CD8-positive, alpha-beta memory T cell (primary cell): ENCODE measurements at regions not wholly inside any gene's neighbourhood (a gene's known extent, or its start where the extent isn't known, plus 50 kb on each side); places are given as distances from the start of the nearest gene placed in this dataset.

Source experiments
- CTCF ChIA-PET: fragments of 350-600 bp; sonication (Branson Sonifier 250); formaldehyde crosslinking; loops from one replicate; lab custom pipeline; 2021; ENCODE audit warnings: antibody characterized with exemption; lab: Charles Lee
- POLR2A ChIA-PET: fragments of 350-600 bp; sonication (Branson Sonifier 250); formaldehyde crosslinking; loops from one replicate; lab custom pipeline; 2021; ENCODE audit warnings: antibody characterized with exemption; lab: Charles Lee
- DNase-seq, 5 donors: peaks; one replicate each; pipeline versions ENCODE4 v3.0.0 to v3.0.0-alpha.2; 2020 to 2022; ENCODE audit warnings: mixed read lengths in 1 of 5
- H3K27ac ChIP-seq: one replicate; pipeline ENCODE4 v1.7.0; 2013; ENCODE audit warnings: low read depth, mild to moderate bottlenecking, low read length, moderate library complexity
- H3K27me3 ChIP-seq: 2 replicates; pipeline ENCODE4 v1.7.0; 2013; ENCODE audit warnings: low read length, mild to moderate bottlenecking; ENCODE audit not compliant: insufficient read depth, poor library complexity, severe bottlenecking
- H3K36me3 ChIP-seq: 2 replicates; pipeline ENCODE4 v1.7.0; 2013; ENCODE audit warnings: mild to moderate bottlenecking, low read length, moderate library complexity; ENCODE audit not compliant: insufficient read depth
- H3K4me1 ChIP-seq: 2 replicates; pipeline ENCODE4 v1.7.0; 2013; ENCODE audit warnings: mild to moderate bottlenecking, low read length, moderate library complexity; ENCODE audit not compliant: insufficient read depth
- H3K4me3 ChIP-seq: 2 replicates; pipeline ENCODE4 v1.7.0; 2013; ENCODE audit warnings: mild to moderate bottlenecking, low read length
- H3K9me3 ChIP-seq: 2 replicates; pipeline ENCODE4 v1.7.0; 2013; ENCODE audit warnings: mild to moderate bottlenecking, low read length
- H3K27ac Mint-ChIP-seq, 8 donors: one replicate each; pipeline ENCODE4 v1.8.0; 2020 to 2021; ENCODE audit warnings: mixed read lengths in 8 of 8, mild to moderate bottlenecking in 6 of 8, inconsistent platforms in 3 of 8, moderate library complexity in 3 of 8
- H3K27me3 Mint-ChIP-seq, 2 donors: one replicate each; pipeline ENCODE4 v1.8.0; 2020 to 2021; ENCODE audit warnings: mixed read lengths in 2 of 2, mild to moderate bottlenecking in 1 of 2, moderate library complexity in 1 of 2
- H3K36me3 Mint-ChIP-seq, 3 donors: one replicate each; pipeline ENCODE4 v1.8.0; 2020 to 2021; ENCODE audit warnings: mixed read lengths in 3 of 3, inconsistent platforms in 1 of 3, mild to moderate bottlenecking in 1 of 3
- H3K4me1 Mint-ChIP-seq, 3 donors: one replicate each; pipeline ENCODE4 v1.8.0; 2020 to 2021; ENCODE audit warnings: mixed read lengths in 3 of 3, inconsistent platforms in 1 of 3, mild to moderate bottlenecking in 1 of 3
- H3K4me3 Mint-ChIP-seq, 7 donors: one replicate each; pipeline ENCODE4 v1.8.0; 2020 to 2021; ENCODE audit warnings: mixed read lengths in 7 of 7, mild to moderate bottlenecking in 6 of 7, moderate library complexity in 4 of 7, inconsistent platforms in 2 of 7
- H3K9me3 Mint-ChIP-seq, 5 donors: one replicate each; pipeline ENCODE4 v1.8.0; 2020 to 2022; ENCODE audit warnings: mixed read lengths in 5 of 5, mild to moderate bottlenecking in 3 of 5, moderate library complexity in 2 of 5, inconsistent platforms in 1 of 5

- POLR2A ChIA-PET, result no interaction called here
- H3K4me1 ChIP-seq, result no peaks in the 10 kb centered on the region
- no peaks in the 10 kb centered on the region for H3K36me3 ChIP-seq
- no peak overlapping the region for H3K27ac Mint-ChIP-seq
- H3K27me3 ChIP-seq, result peaks cover 8% of the 10 kb centered on the region
- DNase-seq, result no peak
- H3K9me3 Mint-ChIP-seq, result no peaks in the 10 kb centered on the region
- peaks cover 0 to 1% (median 0%) of the 10 kb centered on the region in 3 donors for H3K36me3 Mint-ChIP-seq
- no peak overlapping the region for H3K4me3 Mint-ChIP-seq
- no peak overlapping the region for H3K4me3 ChIP-seq
- no peak overlapping the region for H3K27ac ChIP-seq
- H3K4me1 Mint-ChIP-seq, result no peaks in the 10 kb centered on the region
- CTCF ChIA-PET, result no interaction called here
- H3K27me3 Mint-ChIP-seq, result peaks cover 21 to 26% of the 10 kb centered on the region in 2 donors
- H3K9me3 ChIP-seq, result no peaks in the 10 kb centered on the region
These were observed 213.3 kb downstream of the SH3BP4 start for GRCh38 chr2:235165136-235165535.

GRCh38 chr2:235165631-235166030 lies 213.8 kb downstream of the SH3BP4 start:
- H3K4me3 Mint-ChIP-seq, result no peak overlapping the region
- no peaks in the 10 kb centered on the region for H3K9me3 Mint-ChIP-seq
- peaks cover 0 to 1% (median 0%) of the 10 kb centered on the region in 3 donors for H3K36me3 Mint-ChIP-seq
- no peak for DNase-seq
- no peaks in the 10 kb centered on the region for H3K4me1 ChIP-seq
- no peak overlapping the region for H3K27ac ChIP-seq
- no peak overlapping the region for H3K4me3 ChIP-seq
- peaks cover 8% of the 10 kb centered on the region for H3K27me3 ChIP-seq
- H3K9me3 ChIP-seq, result no peaks in the 10 kb centered on the region
- H3K27ac Mint-ChIP-seq, result no peak overlapping the region
- H3K27me3 Mint-ChIP-seq, result peaks cover 21 to 25% of the 10 kb centered on the region in 2 donors
- CTCF ChIA-PET, result no interaction called here
- no peaks in the 10 kb centered on the region for H3K36me3 ChIP-seq
- H3K4me1 Mint-ChIP-seq, result no peaks in the 10 kb centered on the region
- POLR2A ChIA-PET, result no interaction called here

- Histone ChIP-seq H3K9me3 (no peaks in the 10 kb centered on the region), H3K4me1 (no peaks in the 10 kb centered on the region), H3K27me3 (peaks cover 4% of the 10 kb centered on the region), H3K36me3 (no peaks in the 10 kb centered on the region), H3K4me3 (no peak overlapping the region), H3K27ac (no peak overlapping the region)
- DNase-seq, result no peak
- H3K4me3 Mint-ChIP-seq, result no peak overlapping the region
- H3K27me3 Mint-ChIP-seq, result peaks cover 14 to 18% of the 10 kb centered on the region in 2 donors
- H3K27ac Mint-ChIP-seq, result no peak overlapping the region
- ChIA-PET CTCF (no interaction called here), POLR2A (no interaction called here)
- H3K9me3 Mint-ChIP-seq, result no peaks in the 10 kb centered on the region
- H3K36me3 Mint-ChIP-seq, result peaks cover 0 to 1% (median 0%) of the 10 kb centered on the region in 3 donors
- no peaks in the 10 kb centered on the region for H3K4me1 Mint-ChIP-seq
These were observed 216.6 kb downstream of the SH3BP4 start for GRCh38 chr2:235168174-235168979.

GRCh38 chr2:235170016-235170415 lies 218.2 kb downstream of the SH3BP4 start:
- Histone ChIP-seq H3K4me1 (no peaks in the 10 kb centered on the region), H3K4me3 (no peak overlapping the region), H3K27me3 (no peaks in the 10 kb centered on the region), H3K27ac (no peak overlapping the region), H3K36me3 (no peaks in the 10 kb centered on the region), H3K9me3 (no peaks in the 10 kb centered on the region)
- H3K4me1 Mint-ChIP-seq, result no peaks in the 10 kb centered on the region
- no peak for DNase-seq
- no peak overlapping the region for H3K4me3 Mint-ChIP-seq
- no peaks in the 10 kb centered on the region for H3K9me3 Mint-ChIP-seq
- CTCF ChIA-PET, result no interaction called here
- no peak overlapping the region for H3K27ac Mint-ChIP-seq
- H3K27me3 Mint-ChIP-seq, result peaks cover 12 to 34% of the 10 kb centered on the region in 2 donors
- POLR2A ChIA-PET, result no interaction called here
- peaks cover 0 to 1% (median 0%) of the 10 kb centered on the region in 3 donors for H3K36me3 Mint-ChIP-seq

- Histone ChIP-seq H3K36me3 (no peaks in the 10 kb centered on the region), H3K27ac (no peak overlapping the region), H3K4me1 (no peaks in the 10 kb centered on the region), H3K4me3 (no peak overlapping the region), H3K9me3 (no peaks in the 10 kb centered on the region), H3K27me3 (no peaks in the 10 kb centered on the region)
- Mint-ChIP-seq H3K36me3 (peaks cover 0 to 1% (median 0%) of the 10 kb centered on the region in 3 donors), H3K4me3 (no peak overlapping the region), H3K27ac (no peak overlapping the region), H3K27me3 (peaks cover 11 to 32% of the 10 kb centered on the region in 2 donors), H3K4me1 (no peaks in the 10 kb centered on the region), H3K9me3 (no peaks in the 10 kb centered on the region)
- no peak for DNase-seq
- ChIA-PET CTCF (no interaction called here), POLR2A (no interaction called here)
These were observed 219.0 kb downstream of the SH3BP4 start for GRCh38 chr2:235170536-235171521.

GRCh38 chr2:235171550-235172031 lies 219.8 kb downstream of the SH3BP4 start:
- no peaks in the 10 kb centered on the region for H3K4me1 ChIP-seq
- H3K36me3 Mint-ChIP-seq, result peaks cover 0 to 1% (median 0%) of the 10 kb centered on the region in 3 donors
- H3K27ac Mint-ChIP-seq, result no peak overlapping the region
- H3K27me3 Mint-ChIP-seq, result peaks cover 11 to 32% of the 10 kb centered on the region in 2 donors
- H3K9me3 Mint-ChIP-seq, result no peaks in the 10 kb centered on the region
- no peaks in the 10 kb centered on the region for H3K27me3 ChIP-seq
- no peaks in the 10 kb centered on the region for H3K9me3 ChIP-seq
- H3K4me1 Mint-ChIP-seq, result no peaks in the 10 kb centered on the region
- no peak overlapping the region for H3K4me3 ChIP-seq
- POLR2A ChIA-PET, result no interaction called here
- H3K36me3 ChIP-seq, result no peaks in the 10 kb centered on the region
- H3K4me3 Mint-ChIP-seq, result no peak overlapping the region
- DNase-seq, result no peak
- H3K27ac ChIP-seq, result no peak overlapping the region
- CTCF ChIA-PET, result no interaction called here

- no peak overlapping the region for H3K27ac ChIP-seq
- H3K4me1 Mint-ChIP-seq, result no peaks in the 10 kb centered on the region
These were observed 228.8 kb downstream of the SH3BP4 start for GRCh38 chr2:235180642-235181041.

GRCh38 chr2:235183786-235184185 lies 232.0 kb downstream of the SH3BP4 start:
- Histone ChIP-seq H3K36me3 (no peaks in the 10 kb centered on the region), H3K4me3 (no peak overlapping the region), H3K4me1 (no peaks in the 10 kb centered on the region), H3K9me3 (no peaks in the 10 kb centered on the region), H3K27ac (no peak overlapping the region), H3K27me3 (no peaks in the 10 kb centered on the region)
- ChIA-PET POLR2A (no interaction called here), CTCF (no interaction called here)
- peaks cover 0 to 2% (median 0%) of the 10 kb centered on the region in 5 donors for H3K9me3 Mint-ChIP-seq
- no peak overlapping the region for H3K4me3 Mint-ChIP-seq
- H3K36me3 Mint-ChIP-seq, result no peaks in the 10 kb centered on the region
- H3K4me1 Mint-ChIP-seq, result no peaks in the 10 kb centered on the region
- peaks cover 10 to 11% of the 10 kb centered on the region in 2 donors for H3K27me3 Mint-ChIP-seq
- H3K27ac Mint-ChIP-seq, result no peak overlapping the region
- no peak for DNase-seq

More at GRCh38 chr2:235180642-235181041, 228.8 kb downstream of the SH3BP4 start:
- no peak for DNase-seq
- Histone ChIP-seq H3K9me3 (no peaks in the 10 kb centered on the region), H3K27me3 (no peaks in the 10 kb centered on the region), H3K36me3 (no peaks in the 10 kb centered on the region), H3K4me1 (no peaks in the 10 kb centered on the region), H3K4me3 (no peak overlapping the region)
- no peaks in the 10 kb centered on the region for H3K36me3 Mint-ChIP-seq
- CTCF ChIA-PET, result no interaction called here
- no peak overlapping the region for H3K27ac Mint-ChIP-seq
- POLR2A ChIA-PET, result no interaction called here
- H3K4me3 Mint-ChIP-seq, result no peak overlapping the region
- peaks cover 13 to 18% of the 10 kb centered on the region in 2 donors for H3K27me3 Mint-ChIP-seq
- no peaks in the 10 kb centered on the region for H3K9me3 Mint-ChIP-seq
